ENCODE measurements at regions not wholly inside any gene's neighbourhood (a gene's known extent, or its start where the extent isn't known, plus 50 kb on each side); places are given as distances from the start of the nearest gene placed in this dataset.
"Not testable (repeated sequence)": the region's sequence is repeated elsewhere in the genome, so short reads cannot be mapped to it uniquely, and the experiment has no call there.

- not testable (repeated sequence) for DNase-seq
Measured at GRCh38 chr2:187610450-187610849, 56.2 kb upstream of the TFPI start.

GRCh38 chr2:187612857-187613256 is 58.6 kb upstream of the TFPI start:
- DNase-seq: no peak

DNA sequence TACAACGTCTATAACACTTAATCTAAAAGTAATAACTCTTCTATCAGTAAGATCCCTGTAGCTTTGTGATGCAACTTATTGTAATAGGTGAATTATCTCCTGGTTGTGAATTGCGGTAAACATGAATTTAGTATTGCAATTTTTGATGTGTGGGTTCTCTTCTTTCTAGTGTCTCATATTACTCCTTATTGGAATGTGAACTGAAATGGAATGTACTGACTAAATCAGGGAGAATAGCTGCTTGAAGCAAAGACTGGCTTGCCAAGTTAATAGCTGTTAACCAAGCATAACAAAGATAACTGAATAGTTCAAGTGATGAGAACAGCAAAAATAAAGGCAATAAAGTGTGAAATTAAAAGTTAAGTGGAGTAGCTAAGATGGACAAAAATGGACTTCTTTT is 60.5 kb upstream of the TFPI start:
- no peak for DNase-seq

DNA sequence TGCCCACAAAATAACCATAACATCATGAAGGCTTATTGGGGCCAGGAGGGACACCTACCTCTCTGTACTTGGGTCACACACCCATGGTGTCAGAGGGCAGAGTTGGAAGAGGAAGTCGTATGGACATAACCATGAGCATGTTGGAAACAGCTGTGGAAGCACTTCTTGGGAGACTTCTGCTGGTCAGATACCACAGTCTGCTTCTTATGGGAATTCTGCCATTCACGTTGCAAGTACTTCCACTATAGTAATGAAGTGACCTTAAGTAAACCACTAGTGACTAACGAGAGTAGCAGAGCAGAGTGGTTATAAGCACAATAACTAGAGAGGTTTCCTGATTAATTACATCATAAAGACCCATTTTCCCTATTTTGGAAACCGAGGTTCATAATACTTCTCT is 61.1 kb upstream of the TFPI start:
- DNase-seq: no peak

- DNase-seq: no peak
Measured at GRCh38 chr2:187615902-187616301, 61.7 kb upstream of the TFPI start.

DNA sequence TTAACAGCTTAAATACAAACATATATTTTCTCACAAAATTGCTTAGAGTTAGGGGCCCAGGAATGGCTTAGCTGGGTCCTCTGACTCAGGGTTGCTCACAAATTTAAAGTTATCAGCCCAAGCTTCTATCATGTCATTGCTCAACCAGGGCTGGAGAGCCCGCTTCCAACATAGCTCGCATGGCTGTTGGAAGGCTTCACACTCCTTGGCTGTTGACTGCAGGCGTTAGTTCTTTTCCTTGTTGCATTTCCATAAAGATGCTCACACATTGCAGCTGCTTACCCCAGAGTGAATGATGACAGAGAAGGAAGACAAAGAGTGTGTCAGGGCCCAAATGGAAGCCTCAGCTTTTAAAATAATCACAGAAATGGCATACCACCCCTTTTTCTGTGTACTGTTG is 62.9 kb upstream of the TFPI start:
- no peak for DNase-seq

DNA sequence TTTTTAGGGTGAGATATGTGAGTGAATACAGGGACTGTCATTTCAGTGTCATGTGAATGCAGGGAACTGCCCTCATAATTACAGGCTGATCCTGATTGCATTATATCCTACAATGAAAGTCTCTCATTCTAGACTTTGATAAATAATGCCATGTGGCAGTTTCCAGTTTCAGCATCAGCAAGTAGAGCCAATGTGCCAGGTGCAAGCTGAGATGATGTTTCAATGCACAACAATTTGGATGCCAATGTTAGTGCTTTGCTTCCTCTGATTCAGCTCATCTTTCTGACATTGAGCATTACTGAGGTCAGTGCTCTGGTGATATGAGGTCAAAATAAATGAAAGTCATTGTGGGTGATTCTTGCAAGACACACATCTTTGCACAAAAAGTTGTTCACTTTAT is 63.7 kb upstream of the TFPI start:
- DNase-seq: no peak

- no peak for DNase-seq
Measured at GRCh38 chr2:187618813-187619212, 64.6 kb upstream of the TFPI start.

- DNase-seq: no peak
Measured at GRCh38 chr2:187627153-187627552, 72.9 kb upstream of the TFPI start.

DNA sequence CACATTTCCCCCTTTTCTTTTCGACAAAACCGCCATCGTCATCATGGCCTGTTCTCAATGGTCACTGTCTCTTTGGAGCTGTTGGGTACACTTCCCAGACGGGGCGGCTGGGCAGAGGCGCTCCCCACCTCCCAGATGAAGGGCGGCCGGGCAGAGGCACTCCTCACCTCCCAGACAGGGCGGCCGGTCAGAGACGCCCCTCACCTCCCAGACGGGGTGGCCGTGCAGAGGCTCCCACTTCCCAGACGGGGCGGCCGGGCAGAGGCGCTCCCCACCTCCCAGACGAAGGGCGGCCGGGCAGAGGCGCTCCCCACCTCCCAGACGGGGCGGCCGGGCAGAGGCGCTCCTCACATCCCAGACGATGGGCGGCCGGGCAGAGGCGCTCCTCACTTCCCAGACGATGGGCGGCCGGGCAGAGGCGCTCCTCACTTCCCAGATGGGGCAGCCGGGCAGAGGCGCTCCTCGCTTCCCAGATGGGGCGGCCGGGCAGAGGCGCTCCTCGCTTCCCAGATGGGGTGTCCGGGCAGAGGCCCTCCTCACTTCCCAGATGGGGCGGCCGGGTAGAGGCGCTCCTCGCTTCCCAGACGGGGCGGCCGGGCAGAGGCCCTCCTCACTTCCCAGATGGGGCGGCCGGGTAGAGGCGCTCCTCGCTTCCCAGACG is 82.6 kb upstream of the TFPI start:
- DNase-seq: not testable (repeated sequence)

GRCh38 chr2:187637392-187637740 is 83.1 kb upstream of the TFPI start:
- not testable (repeated sequence) for DNase-seq

DNA sequence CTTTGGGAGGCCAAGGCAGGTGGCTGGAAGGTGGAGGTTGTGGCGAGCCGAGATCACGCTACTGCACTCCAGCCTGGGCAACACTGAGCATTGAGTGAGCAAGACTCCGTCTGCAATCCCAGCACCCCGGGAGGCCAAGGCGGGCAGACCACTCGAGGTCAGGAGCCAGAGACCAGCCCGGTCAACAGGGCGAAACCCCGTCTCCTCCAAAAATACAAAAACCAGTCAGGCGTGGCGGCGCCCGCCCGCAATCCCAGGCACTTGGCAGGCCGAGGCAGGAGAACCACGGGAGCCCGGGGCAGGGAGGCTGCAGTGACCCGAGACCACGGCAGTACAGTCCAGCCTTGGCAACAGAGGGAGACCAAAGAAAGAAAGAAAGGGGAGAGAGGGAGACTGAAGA is 83.5 kb upstream of the TFPI start:
- not testable (repeated sequence) for DNase-seq

- no peak for DNase-seq
Measured at GRCh38 chr2:187638840-187639239, 84.6 kb upstream of the TFPI start.

DNA sequence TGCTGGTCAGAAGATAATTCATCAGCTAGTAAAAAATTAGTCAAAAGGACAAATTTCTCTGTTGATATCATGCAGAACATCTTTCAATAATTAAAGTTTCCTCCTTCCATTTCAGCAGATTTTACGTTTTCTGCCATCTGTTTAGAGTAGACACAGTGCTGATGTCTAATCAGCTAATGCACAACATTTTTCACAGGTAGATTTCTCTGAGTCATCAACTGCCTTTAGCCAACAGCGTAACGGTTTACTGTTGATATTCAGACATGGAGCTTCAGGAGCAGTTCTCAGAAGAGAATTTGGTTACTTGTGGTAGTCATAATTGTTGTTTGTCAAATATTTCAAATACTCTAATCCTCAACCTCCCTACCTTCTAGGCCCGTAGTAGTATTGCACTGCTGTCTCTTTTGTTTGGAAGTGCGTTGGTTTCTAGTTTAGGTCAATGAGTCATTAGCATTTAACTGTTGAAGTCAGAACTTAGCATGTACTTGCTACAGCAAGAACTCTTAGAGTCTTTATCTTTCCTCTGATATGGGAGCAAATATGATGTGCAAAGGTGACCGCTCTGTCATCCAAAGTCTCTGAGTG is 86.8 kb upstream of the TFPI start:
- DNase-seq: no peak

DNA sequence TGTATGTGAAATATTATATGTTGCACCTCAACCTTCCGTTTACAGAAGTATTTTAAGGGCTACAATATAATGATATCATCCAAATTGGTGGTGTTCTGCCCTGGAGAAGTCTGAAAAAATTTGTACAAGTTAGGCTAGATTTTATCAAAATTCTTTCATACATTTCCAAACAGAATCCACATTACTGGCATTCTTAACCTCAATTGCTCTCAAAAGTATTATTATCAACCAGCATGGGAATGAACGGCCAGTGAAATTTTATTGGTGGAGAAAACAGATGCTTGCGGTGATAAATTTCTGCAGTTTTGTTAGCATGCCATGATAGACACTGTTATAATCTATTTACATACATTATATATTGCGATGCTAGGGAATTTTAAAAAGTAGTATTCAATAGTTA is 88.3 kb upstream of the TFPI start:
- DNase-seq: no peak

GRCh38 chr2:187644486-187644885 is 90.3 kb upstream of the TFPI start:
- no peak for DNase-seq

- no peak for DNase-seq
Measured at GRCh38 chr2:187644981-187645380, 90.7 kb upstream of the TFPI start.

- no peak for DNase-seq
Measured at GRCh38 chr2:187646556-187646955, 92.3 kb upstream of the TFPI start.

DNA sequence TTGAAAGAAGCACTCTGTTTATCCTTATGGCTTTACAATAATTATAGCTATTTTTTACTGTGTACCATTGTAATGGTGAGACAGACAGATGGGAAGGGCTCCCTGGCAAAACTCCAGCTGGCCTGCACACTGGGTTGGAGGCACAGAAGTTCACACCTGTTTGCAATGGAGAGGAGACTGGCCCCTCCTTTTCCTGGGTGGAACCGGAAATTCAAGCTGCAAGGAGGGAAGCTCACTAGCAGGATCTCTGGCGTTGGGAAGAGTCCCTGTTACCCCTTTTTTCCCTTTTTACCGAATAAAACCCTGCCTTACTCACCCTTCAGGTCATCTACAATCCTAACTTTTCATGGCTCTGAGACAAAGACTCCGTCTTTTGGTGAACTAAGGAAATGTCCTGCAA is 100.3 kb upstream of the TFPI start:
- peak; percentile 70 for DNase-seq

DNA sequence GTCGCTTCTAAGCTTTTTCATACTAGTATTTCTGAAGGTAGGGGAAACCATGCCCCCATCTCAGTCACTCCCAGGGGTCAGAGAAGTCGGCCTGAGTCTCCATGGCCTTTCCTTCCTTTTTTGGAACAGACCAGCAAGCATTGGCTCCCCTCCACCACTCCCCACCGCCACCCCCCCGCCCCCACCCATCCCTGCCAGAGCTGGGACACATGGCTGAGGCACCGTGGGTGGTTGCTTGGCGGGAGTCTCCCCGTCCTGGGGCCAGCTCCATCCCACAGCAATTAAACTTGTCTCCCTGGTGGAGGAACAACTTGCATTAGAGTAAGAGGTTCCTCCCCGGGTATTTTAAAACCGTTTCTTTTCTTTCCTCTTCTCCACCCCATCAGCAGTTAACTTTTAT is 100.8 kb upstream of the TFPI start:
- DNase-seq: no peak

DNA sequence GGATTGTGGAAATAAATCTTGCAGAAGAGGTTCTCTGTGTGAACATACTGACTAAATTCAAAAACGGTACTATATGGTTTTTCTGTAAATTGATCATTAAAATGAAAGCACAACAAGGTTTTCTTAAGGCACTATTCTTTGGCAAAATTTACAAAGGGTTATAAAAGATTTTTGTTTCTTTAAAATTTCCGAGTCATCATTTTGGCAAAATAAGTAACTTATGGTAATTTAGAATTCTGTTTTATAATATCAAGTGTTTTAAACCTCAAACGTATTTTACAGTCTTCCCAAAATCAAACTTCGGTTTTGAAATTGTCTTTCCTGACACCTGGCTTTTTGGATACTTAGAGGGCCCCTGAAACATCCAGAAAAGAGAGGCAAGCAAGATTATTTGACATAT is 101.9 kb upstream of the TFPI start:
- no peak for DNase-seq

DNA sequence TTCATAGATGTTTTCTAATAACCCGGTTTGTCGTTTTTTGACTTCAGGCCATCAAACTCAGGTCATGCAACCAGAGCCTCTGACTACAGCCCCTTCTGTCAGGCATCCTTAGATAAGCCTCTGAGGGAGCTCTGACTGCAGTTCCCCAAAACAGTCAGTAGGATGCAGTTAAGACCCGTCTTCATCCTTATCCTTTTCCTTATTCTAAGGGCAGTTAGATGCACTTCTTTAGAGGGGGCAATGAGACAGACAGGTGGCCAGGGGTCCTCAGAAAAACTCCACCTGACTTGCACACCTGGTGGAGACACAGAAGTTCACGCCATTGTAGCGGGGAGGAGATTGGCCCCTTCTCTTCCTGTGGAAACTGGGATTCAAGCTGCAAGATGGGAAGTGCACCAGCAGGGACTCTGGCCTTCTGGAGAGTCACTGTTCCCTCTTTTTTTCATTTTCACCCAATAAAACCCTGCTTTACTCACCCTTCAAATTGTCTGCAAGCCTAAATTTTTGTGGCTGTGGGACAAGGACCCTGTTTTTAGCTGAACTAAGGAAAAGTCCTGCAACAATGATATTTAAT is 104.8 kb upstream of the TFPI start:
- DNase-seq: no peak

GRCh38 chr2:187676050-187676449 is 121.8 kb upstream of the TFPI start:
- not testable (repeated sequence) for DNase-seq

DNA sequence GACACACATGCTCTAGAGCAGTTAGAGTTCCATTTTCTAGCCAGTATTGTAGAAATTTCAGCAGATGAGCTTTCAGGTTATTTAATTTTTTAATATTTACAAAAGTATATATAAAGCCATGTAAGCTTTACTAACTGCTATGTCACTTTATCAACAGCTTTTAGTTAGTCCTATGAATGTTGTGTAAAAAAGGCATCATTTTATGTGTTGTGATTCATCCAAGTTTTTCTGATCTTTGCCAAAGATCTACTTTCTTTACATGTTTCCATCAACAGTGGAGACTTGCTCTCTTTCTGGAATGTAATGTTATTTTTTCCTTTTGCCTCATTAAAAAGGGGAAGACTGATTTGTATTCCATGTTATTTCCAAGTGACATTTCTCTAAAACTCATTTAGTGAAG is 125.2 kb upstream of the TFPI start:
- DNase-seq: no peak

GRCh38 chr2:187684174-187684573 is 129.9 kb upstream of the TFPI start:
- DNase-seq: no peak
